Colonic mucosa (tissue), 4 donors: ENCODE measurements at regions not wholly inside any gene's neighbourhood (a gene's known extent, or its start where the extent isn't known, plus 50 kb on each side); places are given as distances from the start of the nearest gene placed in this dataset.

Experiments used
- DNase-seq: peaks from one replicate; pipeline ENCODE4 v3.0.0-alpha.2; 2020
- H3K27ac ChIP-seq: fragments of 200-600 bp; one replicate; pipeline ENCODE4 v1.8.0; 2021
- H3K27me3 ChIP-seq: fragments of 200-600 bp; one replicate; pipeline ENCODE4 v1.8.0; 2021
- H3K36me3 ChIP-seq: fragments of 200-600 bp; one replicate; pipeline ENCODE4 v1.8.0; 2021
- H3K4me1 ChIP-seq: fragments of 200-600 bp; one replicate; pipeline ENCODE4 v1.8.0; 2021; ENCODE audit warnings: mild to moderate bottlenecking
- H3K4me3 ChIP-seq: fragments of 200-600 bp; one replicate; pipeline ENCODE4 v1.8.0; 2021
- H3K9ac ChIP-seq, 2 donors: one replicate each; pipeline ENCODE4 v1.7.0; 2013; ENCODE audit warnings: control low read depth in 2 of 2, low read depth in 2 of 2, low read length in 2 of 2
- H3K9me3 ChIP-seq: fragments of 200-600 bp; one replicate; pipeline ENCODE4 v1.8.0; 2021
- intact Hi-C: fragments of 100-400 bp; cut with DNase I; formaldehyde crosslinking; loops from one replicate; pipeline ENCODE4 v1.14.1; 2022
- TF ChIP-seq, protein P1 (sequence below): fragments of 200-600 bp; IDR thresholded peaks from one replicate; pipeline ENCODE4 v1.8.0; 2022; ENCODE audit warnings: antibody characterized with exemption, mild to moderate bottlenecking
- donor health status: healthy.
- donor health status: DM: no; HTN: no; CAD: no.
- donor health status: DM: no; HTN: no; CAD: no.

DNA sequence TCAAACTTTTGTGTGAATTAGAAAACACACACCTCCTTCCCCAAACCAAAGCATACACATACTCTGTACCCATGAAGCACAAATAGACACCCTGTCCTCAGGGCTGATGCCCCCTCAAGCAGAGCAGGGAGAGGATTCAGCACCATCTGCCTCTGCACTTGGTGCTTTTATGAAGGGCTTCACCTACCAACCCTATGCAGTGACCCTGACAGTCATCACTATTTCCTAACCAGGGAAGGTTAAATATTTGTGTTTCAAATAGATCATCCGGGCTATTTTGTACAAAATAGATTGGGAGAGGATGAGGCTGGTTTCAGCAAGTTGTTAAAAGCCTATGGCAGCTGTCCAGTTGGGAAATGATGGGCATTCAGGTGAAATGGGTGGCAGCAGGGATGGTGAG, 396.2 kb downstream of the ZSWIM6 start:
- no peak for DNase-seq
- H3K4me3 ChIP-seq, result no peak overlapping the region
- no peaks in the 10 kb centered on the region for H3K9me3 ChIP-seq
- no peaks in the 10 kb centered on the region for H3K4me1 ChIP-seq
- no peaks in the 10 kb centered on the region for H3K36me3 ChIP-seq
- TF ChIP-seq, protein P1, sequence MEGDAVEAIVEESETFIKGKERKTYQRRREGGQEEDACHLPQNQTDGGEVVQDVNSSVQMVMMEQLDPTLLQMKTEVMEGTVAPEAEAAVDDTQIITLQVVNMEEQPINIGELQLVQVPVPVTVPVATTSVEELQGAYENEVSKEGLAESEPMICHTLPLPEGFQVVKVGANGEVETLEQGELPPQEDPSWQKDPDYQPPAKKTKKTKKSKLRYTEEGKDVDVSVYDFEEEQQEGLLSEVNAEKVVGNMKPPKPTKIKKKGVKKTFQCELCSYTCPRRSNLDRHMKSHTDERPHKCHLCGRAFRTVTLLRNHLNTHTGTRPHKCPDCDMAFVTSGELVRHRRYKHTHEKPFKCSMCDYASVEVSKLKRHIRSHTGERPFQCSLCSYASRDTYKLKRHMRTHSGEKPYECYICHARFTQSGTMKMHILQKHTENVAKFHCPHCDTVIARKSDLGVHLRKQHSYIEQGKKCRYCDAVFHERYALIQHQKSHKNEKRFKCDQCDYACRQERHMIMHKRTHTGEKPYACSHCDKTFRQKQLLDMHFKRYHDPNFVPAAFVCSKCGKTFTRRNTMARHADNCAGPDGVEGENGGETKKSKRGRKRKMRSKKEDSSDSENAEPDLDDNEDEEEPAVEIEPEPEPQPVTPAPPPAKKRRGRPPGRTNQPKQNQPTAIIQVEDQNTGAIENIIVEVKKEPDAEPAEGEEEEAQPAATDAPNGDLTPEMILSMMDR, result no peak
- H3K9ac ChIP-seq, result no peak overlapping the region
- intact Hi-C loops, result no loop called here
- H3K27ac ChIP-seq, result no peak overlapping the region
- no peaks in the 10 kb centered on the region for H3K27me3 ChIP-seq

DNA sequence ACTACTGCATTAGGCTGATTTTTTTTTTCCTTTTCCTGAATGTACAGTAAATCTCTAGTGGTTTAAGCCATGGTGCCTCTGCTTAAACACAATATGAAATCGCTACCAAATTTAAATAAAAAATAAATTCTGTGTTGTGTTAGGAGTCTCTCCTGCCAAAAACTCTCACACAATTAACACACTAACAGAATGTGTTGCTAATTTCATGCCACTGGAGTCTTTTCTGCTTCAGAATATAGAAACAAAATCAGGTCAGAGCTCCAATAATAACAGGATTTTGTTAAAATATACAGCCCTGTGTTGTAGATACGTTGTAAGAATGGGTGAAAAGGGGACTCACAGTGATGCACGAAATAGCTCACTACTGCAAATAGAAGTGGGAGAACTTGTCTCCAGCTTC, 398.8 kb downstream of the ZSWIM6 start:
- intact Hi-C loops, result no loop called here
- no peak overlapping the region for H3K9ac ChIP-seq
- H3K4me1 ChIP-seq, result no peaks in the 10 kb centered on the region
- H3K27me3 ChIP-seq, result no peaks in the 10 kb centered on the region
- H3K27ac ChIP-seq, result no peak overlapping the region
- TF ChIP-seq, protein P1, result no peak
- no peak for DNase-seq
- no peaks in the 10 kb centered on the region for H3K9me3 ChIP-seq
- H3K4me3 ChIP-seq, result no peak overlapping the region
- no peaks in the 10 kb centered on the region for H3K36me3 ChIP-seq

DNA sequence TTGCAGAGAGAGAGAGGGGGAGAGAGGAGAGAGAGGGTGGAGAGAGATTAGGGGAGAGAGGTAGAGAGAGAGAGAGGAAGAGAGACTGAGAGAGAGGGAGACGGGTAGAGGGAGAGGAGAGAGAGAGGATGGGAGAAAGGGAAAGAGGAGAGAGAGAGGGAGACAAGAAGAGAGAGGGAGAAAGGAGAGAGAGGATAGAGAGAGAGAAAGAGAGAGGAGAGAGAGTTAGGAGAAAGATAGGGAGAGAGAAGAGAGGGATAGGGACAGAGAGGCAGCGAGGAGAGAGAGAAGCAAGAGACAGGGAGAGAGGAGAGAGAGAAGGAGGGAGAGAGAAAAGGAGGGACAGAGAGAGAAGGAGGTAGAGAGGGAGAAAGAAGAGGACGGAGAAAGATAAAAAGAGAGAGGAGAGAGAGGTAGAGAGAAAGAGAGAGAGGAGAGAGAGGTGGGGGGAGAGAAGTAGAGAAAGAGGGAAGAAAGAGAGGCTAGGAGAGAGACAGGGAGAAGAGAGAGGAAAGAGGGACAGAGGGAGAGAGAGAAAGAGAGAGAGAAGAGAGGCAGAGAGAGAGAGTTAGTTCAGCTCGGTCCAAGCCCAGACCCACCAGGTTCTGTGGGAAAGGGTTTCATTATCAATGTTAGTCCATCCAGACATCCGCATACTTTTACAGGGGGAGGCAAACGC, 399.3 kb downstream of the ZSWIM6 start:
- TF ChIP-seq, protein P1, result no peak
- H3K36me3 ChIP-seq, result no peaks in the 10 kb centered on the region
- intact Hi-C loops, result no loop called here
- H3K9ac ChIP-seq, result no peak overlapping the region
- no peaks in the 10 kb centered on the region for H3K27me3 ChIP-seq
- H3K27ac ChIP-seq, result no peak overlapping the region
- DNase-seq, result no peak
- H3K9me3 ChIP-seq, result no peaks in the 10 kb centered on the region
- no peaks in the 10 kb centered on the region for H3K4me1 ChIP-seq
- no peak overlapping the region for H3K4me3 ChIP-seq

DNA sequence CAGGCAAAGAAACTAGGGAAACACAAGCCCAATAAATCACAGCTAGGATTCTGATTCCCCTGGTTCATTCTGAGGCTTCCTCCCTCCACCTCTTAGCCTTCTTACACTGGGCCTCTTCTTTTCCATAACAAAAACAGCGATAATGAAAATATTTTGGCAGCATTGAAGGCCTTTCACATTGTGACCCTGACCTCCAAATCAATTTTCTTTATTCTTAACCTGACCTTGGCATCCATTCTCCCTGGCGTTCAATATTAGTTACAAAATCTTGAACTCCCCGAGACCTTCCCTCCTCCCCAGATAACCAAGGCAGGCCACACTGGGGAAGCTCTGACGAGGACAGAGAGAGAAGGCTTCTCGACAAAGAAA, 399.9 kb downstream of the ZSWIM6 start:
- H3K4me1 ChIP-seq, result no peaks in the 10 kb centered on the region
- H3K36me3 ChIP-seq, result no peaks in the 10 kb centered on the region
- no peak for DNase-seq
- no peak overlapping the region for H3K9ac ChIP-seq
- intact Hi-C loops, result no loop called here
- H3K27me3 ChIP-seq, result no peaks in the 10 kb centered on the region
- TF ChIP-seq, protein P1, result no peak
- H3K27ac ChIP-seq, result no peak overlapping the region
- no peak overlapping the region for H3K4me3 ChIP-seq
- no peaks in the 10 kb centered on the region for H3K9me3 ChIP-seq

DNA sequence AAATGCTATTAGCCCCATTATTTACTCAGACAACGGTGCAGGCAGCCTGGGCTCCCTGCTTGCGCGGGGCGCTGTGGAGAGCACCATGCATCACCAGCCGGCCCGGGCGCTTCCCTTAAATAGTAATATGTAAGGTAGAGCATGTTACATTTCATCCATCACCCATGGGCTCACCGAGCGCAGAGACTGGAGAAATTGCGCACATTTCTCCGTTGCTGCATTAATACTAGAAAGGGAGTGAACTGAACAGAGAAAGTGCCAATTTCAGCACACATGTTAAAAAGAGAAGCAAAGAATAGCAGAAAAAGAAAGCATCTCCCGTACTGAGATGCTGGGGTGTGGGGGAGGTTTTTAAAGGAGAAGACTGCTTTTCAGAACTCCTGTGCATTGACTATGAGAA, 400.3 kb downstream of the ZSWIM6 start:
- no peak overlapping the region for H3K4me3 ChIP-seq
- no peak overlapping the region for H3K27ac ChIP-seq
- H3K9ac ChIP-seq, result no peak overlapping the region
- TF ChIP-seq, protein P1, result no peak
- H3K9me3 ChIP-seq, result no peaks in the 10 kb centered on the region
- intact Hi-C loops, result no loop called here
- no peaks in the 10 kb centered on the region for H3K36me3 ChIP-seq
- H3K27me3 ChIP-seq, result no peaks in the 10 kb centered on the region
- no peak for DNase-seq
- no peaks in the 10 kb centered on the region for H3K4me1 ChIP-seq
